Loucy (cell line): ENCODE measurements at regions not wholly inside any gene's neighbourhood (a gene's known extent, or its start where the extent isn't known, plus 50 kb on each side); places are given as distances from the start of the nearest gene placed in this dataset.

ENCODE experiments used
- H2AFZ ChIP-seq: fragments of 200-600 bp; sonication (generic); 2 replicates; pipeline ENCODE4 v1.6.0; 2016; ENCODE audit warnings: antibody characterized with exemption, mild to moderate bottlenecking, low read length, moderate library complexity
- H3F3A ChIP-seq: fragments of 200-600 bp; 2 replicates; pipeline ENCODE4 v1.6.0; 2016; ENCODE audit warnings: antibody characterized with exemption, low read depth, mild to moderate bottlenecking
- H3K27me3 ChIP-seq: fragments of 200-600 bp; sonication (generic); 2 replicates; pipeline ENCODE4 v1.6.1; 2014; ENCODE audit warnings: low read length, mild to moderate bottlenecking; ENCODE audit not compliant: insufficient read depth, poor library complexity, severe bottlenecking
- H3K36me3 ChIP-seq: fragments of 200-600 bp; sonication (generic); 2 replicates; pipeline ENCODE4 v1.6.1; 2016; ENCODE audit warnings: low read length; ENCODE audit not compliant: insufficient read depth
- H3K4me1 ChIP-seq: fragments of 200-600 bp; sonication (generic); 2 replicates; pipeline ENCODE4 v1.5.1; 2014; ENCODE audit warnings: low read length, mild to moderate bottlenecking; ENCODE audit not compliant: insufficient read depth, poor library complexity, severe bottlenecking
- H3K4me2 ChIP-seq: fragments of 200-600 bp; sonication (generic); 2 replicates; pipeline ENCODE4 v1.6.0; 2014; ENCODE audit warnings: antibody characterized with exemption, low read length, low read depth, mild to moderate bottlenecking; ENCODE audit not compliant: poor library complexity, severe bottlenecking
- H3K4me3 ChIP-seq: fragments of 200-600 bp; sonication (generic); 2 replicates; pipeline ENCODE4 v1.5.1; 2014; ENCODE audit warnings: low read length, mild to moderate bottlenecking, mixed read lengths; ENCODE audit not compliant: poor library complexity, severe bottlenecking
- H3K79me2 ChIP-seq: fragments of 200-600 bp; sonication (generic); 2 replicates; pipeline ENCODE4 v1.6.1; 2014; ENCODE audit warnings: low read length; ENCODE audit not compliant: insufficient read depth
- H3K9ac ChIP-seq: fragments of 200-600 bp; sonication (generic); 2 replicates; pipeline ENCODE4 v1.6.0; 2014; ENCODE audit warnings: mild to moderate bottlenecking, low read depth, low read length, moderate library complexity; ENCODE audit not compliant: poor library complexity, severe bottlenecking
- H3K9me2 ChIP-seq: fragments of 200-600 bp; sonication (generic); replicated peaks from 2 replicates; pipeline ENCODE4 v1.6.1; 2016; ENCODE audit warnings: low read depth, low read length, mixed read lengths
- H3K9me3 ChIP-seq: fragments of 200-600 bp; sonication (generic); 2 replicates; pipeline ENCODE4 v1.6.1; 2014; ENCODE audit warnings: mild to moderate bottlenecking, antibody characterized with exemption, low read length, low read depth; ENCODE audit not compliant: insufficient read depth
- H4K20me1 ChIP-seq: fragments of 200-600 bp; sonication (generic); 2 replicates; pipeline ENCODE4 v1.6.0; 2014; ENCODE audit warnings: antibody characterized with exemption, low read length, mild to moderate bottlenecking; ENCODE audit not compliant: insufficient read depth, poor library complexity, severe bottlenecking
- CTCF ChIP-seq: fragments of 200-600 bp; sonication (generic); conservative IDR thresholded peaks from 2 replicates; pipeline ENCODE4 v1.5.1; 2014; ENCODE audit warnings: mild to moderate bottlenecking, antibody characterized with exemption, low read length
- EZH2phosphoT487 ChIP-seq: fragments of 200-600 bp; IDR thresholded peaks from 2 replicates; pipeline ENCODE4 v1.6.1; 2018; ENCODE audit warnings: antibody characterized with exemption, mild to moderate bottlenecking, moderate library complexity, borderline replicate concordance

- H3K4me1 ChIP-seq: no peaks in the 10 kb centered on the region
- TF ChIP-seq CTCF (no peak), EZH2phosphoT487 (no peak)
- H3K27me3 ChIP-seq: no peaks in the 10 kb centered on the region
- no peaks in the 10 kb centered on the region for H3K36me3 ChIP-seq
- no peak overlapping the region for H3K9ac ChIP-seq
- no peaks in the 10 kb centered on the region for H3K79me2 ChIP-seq
- no peak overlapping the region for H2AFZ ChIP-seq
- H3K4me3 ChIP-seq: no peak overlapping the region
- no peak overlapping the region for H3K4me2 ChIP-seq
- no peaks in the 10 kb centered on the region for H4K20me1 ChIP-seq
- H3K9me3 ChIP-seq: no peaks in the 10 kb centered on the region
- no peaks in the 10 kb centered on the region for H3K9me2 ChIP-seq
- no peaks in the 10 kb centered on the region for H3F3A ChIP-seq
Observed at GRCh38 chr11:116172851-116173250, 599.9 kb downstream of the BUD13 start.

GRCh38 chr11:116172156-116172555, 600.6 kb downstream of the BUD13 start:
- no peaks in the 10 kb centered on the region for H4K20me1 ChIP-seq
- no peaks in the 10 kb centered on the region for H3K4me1 ChIP-seq
- H3K27me3 ChIP-seq: no peaks in the 10 kb centered on the region
- H3K4me3 ChIP-seq: no peak overlapping the region
- no peak overlapping the region for H3K4me2 ChIP-seq
- no peaks in the 10 kb centered on the region for H3K9me3 ChIP-seq
- H3K79me2 ChIP-seq: no peaks in the 10 kb centered on the region
- H3K36me3 ChIP-seq: no peaks in the 10 kb centered on the region
- TF ChIP-seq EZH2phosphoT487 (no peak), CTCF (no peak)
- no peak overlapping the region for H2AFZ ChIP-seq
- H3K9ac ChIP-seq: no peak overlapping the region
- H3F3A ChIP-seq: no peaks in the 10 kb centered on the region
- no peaks in the 10 kb centered on the region for H3K9me2 ChIP-seq

DNA sequence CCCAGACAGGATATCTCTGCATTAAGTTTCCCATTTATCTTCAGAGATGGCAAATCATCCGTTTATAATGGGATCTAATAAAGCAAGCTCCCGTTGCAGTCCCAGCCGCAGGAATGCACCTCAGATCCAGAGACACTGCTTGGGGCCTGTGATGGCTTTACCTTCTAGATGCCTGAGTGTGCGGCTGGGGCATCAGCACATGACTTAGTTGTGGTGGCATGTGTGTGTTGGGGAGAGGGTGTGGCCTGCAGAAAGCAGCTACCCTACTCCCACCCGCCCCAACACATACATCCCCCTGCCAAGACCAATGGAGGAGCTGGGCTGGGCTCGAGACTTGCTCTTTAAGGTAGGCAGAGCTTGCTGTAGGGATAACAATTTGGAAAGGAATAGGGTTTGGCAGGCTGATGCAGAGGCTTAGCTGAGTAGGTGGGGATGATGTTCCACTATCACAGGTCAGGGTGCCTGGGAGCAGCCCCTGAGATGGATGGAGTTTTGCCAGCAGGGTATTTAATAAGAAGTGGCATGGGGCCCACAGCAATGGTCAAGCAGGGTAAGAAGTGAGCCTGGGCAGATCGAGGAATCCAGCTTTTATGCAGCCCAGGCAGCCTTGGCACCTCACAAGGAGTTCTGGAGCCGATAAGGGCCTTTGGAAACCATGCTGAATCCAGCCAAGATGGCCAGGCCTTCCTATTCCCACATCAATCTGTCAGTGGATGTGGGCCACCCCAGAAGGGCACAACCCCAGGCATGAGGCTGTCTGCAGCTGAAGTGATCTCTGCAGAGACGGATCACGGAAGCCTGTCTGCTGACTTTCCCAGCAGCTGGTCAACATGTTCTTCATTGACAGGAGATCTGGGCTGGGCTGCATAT, 601.3 kb downstream of the BUD13 start:
- H3K9ac ChIP-seq: no peak overlapping the region
- H3K9me2 ChIP-seq: no peaks in the 10 kb centered on the region
- H4K20me1 ChIP-seq: no peaks in the 10 kb centered on the region
- H3K4me3 ChIP-seq: no peak overlapping the region
- no peak overlapping the region for H2AFZ ChIP-seq
- no peaks in the 10 kb centered on the region for H3F3A ChIP-seq
- H3K4me2 ChIP-seq: no peak overlapping the region
- TF ChIP-seq CTCF (no peak), EZH2phosphoT487 (no peak)
- no peaks in the 10 kb centered on the region for H3K36me3 ChIP-seq
- no peaks in the 10 kb centered on the region for H3K27me3 ChIP-seq
- H3K4me1 ChIP-seq: no peaks in the 10 kb centered on the region
- H3K9me3 ChIP-seq: no peaks in the 10 kb centered on the region
- H3K79me2 ChIP-seq: no peaks in the 10 kb centered on the region
